ENCODE measurements at regions not wholly inside any gene's neighbourhood (a gene's known extent, or its start where the extent isn't known, plus 50 kb on each side); places are given as distances from the start of the nearest gene placed in this dataset.
"Not testable (repeated sequence)": the region's sequence is repeated elsewhere in the genome, so short reads cannot be mapped to it uniquely, and the experiment has no call there.

DNA sequence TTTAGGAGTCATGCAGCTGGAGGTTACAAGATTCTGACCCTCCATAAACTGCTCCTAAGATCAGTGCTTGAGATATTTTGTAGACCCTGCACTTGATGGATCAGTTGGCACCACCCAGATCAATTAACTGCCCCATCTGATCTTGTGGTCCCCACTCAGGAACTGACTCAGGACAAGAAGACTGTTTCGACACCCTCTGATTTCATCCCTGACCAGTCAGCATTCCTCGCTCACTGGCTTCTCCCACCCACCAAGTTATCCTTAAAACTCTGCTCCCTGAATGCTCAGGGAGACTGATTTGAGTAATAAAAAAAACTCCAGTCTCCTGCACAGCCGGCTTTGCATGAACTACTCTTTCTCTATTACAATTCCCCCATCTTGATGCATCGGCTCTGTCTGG is 360.2 kb downstream of the GALC start:
- POLR2A ChIA-PET = no interaction called here
- Mint-ChIP-seq H3K36me3 (ENCODE audit: low read depth) (no peaks in the 10 kb centered on the region), H3K4me1 (no peaks in the 10 kb centered on the region), H3K27me3 (no peaks in the 10 kb centered on the region), H3K27ac (no peak overlapping the region), H3K4me3 (no peak overlapping the region), H3K9me3 (no peaks in the 10 kb centered on the region)
- DNase-seq = no peak
- CTCF ChIA-PET = no interaction called here

DNA sequence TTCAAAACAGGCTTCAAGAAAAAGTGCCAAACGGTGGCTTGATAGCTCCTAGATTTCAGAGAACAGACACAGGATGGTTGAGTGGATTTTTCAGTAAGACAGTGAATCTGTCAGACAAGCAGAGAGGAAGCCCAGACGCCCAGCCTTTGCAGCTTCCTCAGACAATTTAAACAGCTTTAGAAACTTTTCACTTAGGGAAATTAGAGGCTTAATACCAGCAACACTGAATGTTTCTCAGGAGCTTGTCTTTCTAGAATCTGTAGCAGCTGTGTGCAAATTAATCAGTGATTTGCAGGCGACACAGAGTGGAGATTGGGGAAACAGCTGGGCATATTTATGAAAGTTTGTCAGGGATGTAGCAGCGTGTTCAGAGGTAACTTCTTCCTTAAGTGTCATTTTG is 362.1 kb downstream of the GALC start:
- Mint-ChIP-seq H3K9me3 (no peaks in the 10 kb centered on the region), H3K27ac (no peak overlapping the region), H3K27me3 (no peaks in the 10 kb centered on the region), H3K4me3 (no peak overlapping the region), H3K36me3 (ENCODE audit: low read depth) (no peaks in the 10 kb centered on the region), H3K4me1 (no peaks in the 10 kb centered on the region)
- POLR2A ChIA-PET = no interaction called here
- CTCF ChIA-PET = interaction anchor here (1.0 kb wide), 1 partner anchor 16 kb away, joined by 3 read pairs; no protein-coding TSS in a partner anchor
- DNase-seq = no peak

DNA sequence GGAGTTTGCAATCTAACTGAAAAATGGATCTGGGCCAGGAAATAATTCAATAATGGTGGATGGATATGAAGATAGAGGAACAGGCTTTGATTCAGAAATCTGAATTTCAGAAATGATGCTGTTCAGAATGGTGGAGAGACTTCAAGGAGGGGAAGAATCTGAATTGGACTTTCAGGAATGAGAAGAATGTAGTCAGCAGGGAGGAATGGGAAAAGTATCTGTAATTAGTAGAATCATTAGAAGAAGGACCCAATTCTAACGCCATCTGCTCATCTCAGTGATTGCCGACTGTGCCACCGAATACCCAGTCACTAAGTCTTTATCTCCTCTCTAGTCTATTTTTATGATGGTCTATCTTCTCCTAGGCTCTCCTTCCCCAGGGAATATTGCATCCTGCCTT is 363.2 kb downstream of the GALC start:
- Mint-ChIP-seq H3K9me3 (no peaks in the 10 kb centered on the region), H3K27me3 (no peaks in the 10 kb centered on the region), H3K4me1 (no peaks in the 10 kb centered on the region), H3K36me3 (ENCODE audit: low read depth) (no peaks in the 10 kb centered on the region), H3K4me3 (no peak overlapping the region), H3K27ac (no peak overlapping the region)
- ChIA-PET POLR2A (no interaction called here), CTCF (no interaction called here)
- no peak for DNase-seq

DNA sequence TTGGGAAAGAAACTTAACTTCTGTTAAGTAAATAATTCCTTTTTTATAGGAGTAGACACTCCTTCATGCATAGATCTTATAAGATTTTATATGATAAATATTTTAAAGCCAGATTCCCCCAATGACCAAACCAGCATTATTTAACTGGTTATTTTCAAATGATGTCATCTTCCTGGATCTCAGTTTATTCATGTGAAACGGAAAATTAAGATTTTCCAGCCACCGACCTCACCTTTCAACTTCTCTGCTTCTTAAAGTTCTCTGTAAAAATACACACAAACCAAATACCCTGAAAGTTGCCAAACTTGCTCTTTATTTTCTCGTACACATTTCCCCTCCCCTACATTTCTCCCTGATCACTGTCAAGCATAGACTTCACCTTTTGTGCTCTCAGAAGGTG is 364.2 kb downstream of the GALC start:
- Mint-ChIP-seq H3K9me3 (no peaks in the 10 kb centered on the region), H3K36me3 (ENCODE audit: low read depth) (no peaks in the 10 kb centered on the region), H3K4me1 (no peaks in the 10 kb centered on the region), H3K4me3 (no peak overlapping the region), H3K27me3 (no peaks in the 10 kb centered on the region), H3K27ac (no peak overlapping the region)
- POLR2A ChIA-PET = no interaction called here
- DNase-seq = no peak
- CTCF ChIA-PET = no interaction called here

DNA sequence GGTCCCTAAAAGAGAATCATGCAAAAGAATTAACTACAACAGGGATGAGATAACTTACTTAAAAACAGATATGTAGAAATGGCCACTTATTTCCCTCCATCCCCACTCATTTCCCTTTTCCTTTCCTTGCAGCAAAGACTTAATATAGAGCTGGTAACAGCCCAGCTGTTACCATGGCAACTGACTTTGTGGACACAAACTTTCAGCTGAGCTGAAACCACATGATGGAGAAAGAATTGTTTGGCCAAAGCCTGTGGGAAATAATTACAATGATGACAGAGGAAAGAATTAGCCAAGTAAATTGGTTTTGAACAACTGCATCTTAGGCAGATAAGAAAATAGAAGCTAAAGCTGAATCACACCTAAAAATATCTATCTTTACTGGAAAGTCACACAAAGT is 364.9 kb downstream of the GALC start:
- H3K36me3 Mint-ChIP-seq (ENCODE audit: low read depth) = no peaks in the 10 kb centered on the region
- no peak overlapping the region for H3K4me3 Mint-ChIP-seq
- H3K4me1 Mint-ChIP-seq = no peaks in the 10 kb centered on the region
- ChIA-PET POLR2A (no interaction called here), CTCF (no interaction called here)
- no peak for DNase-seq
- no peaks in the 10 kb centered on the region for H3K27me3 Mint-ChIP-seq
- H3K27ac Mint-ChIP-seq = no peak overlapping the region
- H3K9me3 Mint-ChIP-seq = peaks cover under 1% of the 10 kb centered on the region

DNA sequence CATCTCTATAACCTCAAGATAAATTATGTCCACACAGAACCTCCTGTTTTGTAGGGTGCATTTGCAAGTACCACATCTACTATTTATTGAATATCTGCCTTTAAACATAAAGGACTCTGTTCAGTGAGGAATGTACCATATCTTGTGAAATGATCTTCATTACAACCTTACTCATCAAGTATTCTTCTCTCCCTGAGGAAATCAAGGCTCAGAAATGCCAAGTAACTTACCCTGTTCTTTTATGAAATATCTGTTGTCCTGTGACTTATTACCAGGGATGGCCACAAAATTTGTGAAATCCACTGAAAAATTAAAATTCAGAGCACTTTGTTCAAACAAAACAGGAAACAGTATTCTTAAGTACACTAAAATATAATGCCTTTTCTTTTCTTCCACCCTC is 366.7 kb downstream of the GALC start:
- H3K4me3 Mint-ChIP-seq = no peak overlapping the region
- ChIA-PET POLR2A (no interaction called here), CTCF (no interaction called here)
- H3K4me1 Mint-ChIP-seq = no peaks in the 10 kb centered on the region
- H3K27ac Mint-ChIP-seq = no peak overlapping the region
- no peaks in the 10 kb centered on the region for H3K36me3 Mint-ChIP-seq (ENCODE audit: low read depth)
- H3K9me3 Mint-ChIP-seq = peaks cover 13% of the 10 kb centered on the region
- no peak for DNase-seq
- H3K27me3 Mint-ChIP-seq = no peaks in the 10 kb centered on the region

DNA sequence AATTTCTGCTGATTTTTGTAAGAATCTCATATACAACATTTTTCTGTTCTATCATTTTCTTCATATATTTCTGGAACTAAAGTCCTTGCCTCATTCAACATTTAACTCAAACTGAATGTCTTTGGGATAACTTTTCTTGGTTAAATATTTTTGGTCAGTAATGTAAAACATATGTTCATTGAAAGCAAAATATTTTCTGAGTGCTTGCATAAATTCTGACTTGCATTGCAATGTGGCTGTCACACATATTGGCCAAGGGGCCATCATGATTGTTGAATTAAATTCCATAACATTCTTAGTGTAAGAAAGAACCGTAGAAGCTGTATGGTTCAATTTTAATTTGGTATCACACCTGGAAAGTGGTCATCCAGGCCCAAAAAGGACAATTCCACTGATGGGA is 369.4 kb downstream of the GALC start:
- H3K27me3 Mint-ChIP-seq = no peaks in the 10 kb centered on the region
- no peak overlapping the region for H3K4me3 Mint-ChIP-seq
- H3K4me1 Mint-ChIP-seq = no peaks in the 10 kb centered on the region
- peaks cover 20% of the 10 kb centered on the region for H3K9me3 Mint-ChIP-seq
- H3K36me3 Mint-ChIP-seq (ENCODE audit: low read depth) = no peaks in the 10 kb centered on the region
- POLR2A ChIA-PET = no interaction called here
- no peak for DNase-seq
- CTCF ChIA-PET = no interaction called here
- no peak overlapping the region for H3K27ac Mint-ChIP-seq

DNA sequence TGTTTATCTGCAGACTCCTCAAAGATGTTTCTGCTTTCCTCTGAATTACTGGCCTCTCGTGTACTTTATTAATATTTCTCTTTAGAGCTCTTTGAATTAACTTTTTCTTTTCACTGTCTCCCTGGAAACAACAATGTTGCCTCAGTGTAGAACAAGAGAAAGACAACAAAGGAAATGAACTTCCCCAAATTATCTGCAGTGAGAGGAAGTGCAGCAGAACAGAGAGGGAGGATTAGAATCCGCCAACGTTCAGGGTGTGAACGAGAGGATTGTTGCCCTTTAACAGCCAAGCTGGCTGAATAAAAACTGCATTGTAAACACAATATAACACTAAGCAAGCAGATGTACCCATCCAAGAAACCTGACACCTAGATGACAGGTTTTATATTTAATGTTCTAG is 375.9 kb downstream of the GALC start:
- Mint-ChIP-seq H3K9me3 (peaks cover 10% of the 10 kb centered on the region), H3K27ac (no peak overlapping the region), H3K4me3 (no peak overlapping the region), H3K4me1 (no peaks in the 10 kb centered on the region), H3K27me3 (no peaks in the 10 kb centered on the region), H3K36me3 (ENCODE audit: low read depth) (no peaks in the 10 kb centered on the region)
- DNase-seq = no peak
- CTCF ChIA-PET = no interaction called here
- POLR2A ChIA-PET = no interaction called here

DNA sequence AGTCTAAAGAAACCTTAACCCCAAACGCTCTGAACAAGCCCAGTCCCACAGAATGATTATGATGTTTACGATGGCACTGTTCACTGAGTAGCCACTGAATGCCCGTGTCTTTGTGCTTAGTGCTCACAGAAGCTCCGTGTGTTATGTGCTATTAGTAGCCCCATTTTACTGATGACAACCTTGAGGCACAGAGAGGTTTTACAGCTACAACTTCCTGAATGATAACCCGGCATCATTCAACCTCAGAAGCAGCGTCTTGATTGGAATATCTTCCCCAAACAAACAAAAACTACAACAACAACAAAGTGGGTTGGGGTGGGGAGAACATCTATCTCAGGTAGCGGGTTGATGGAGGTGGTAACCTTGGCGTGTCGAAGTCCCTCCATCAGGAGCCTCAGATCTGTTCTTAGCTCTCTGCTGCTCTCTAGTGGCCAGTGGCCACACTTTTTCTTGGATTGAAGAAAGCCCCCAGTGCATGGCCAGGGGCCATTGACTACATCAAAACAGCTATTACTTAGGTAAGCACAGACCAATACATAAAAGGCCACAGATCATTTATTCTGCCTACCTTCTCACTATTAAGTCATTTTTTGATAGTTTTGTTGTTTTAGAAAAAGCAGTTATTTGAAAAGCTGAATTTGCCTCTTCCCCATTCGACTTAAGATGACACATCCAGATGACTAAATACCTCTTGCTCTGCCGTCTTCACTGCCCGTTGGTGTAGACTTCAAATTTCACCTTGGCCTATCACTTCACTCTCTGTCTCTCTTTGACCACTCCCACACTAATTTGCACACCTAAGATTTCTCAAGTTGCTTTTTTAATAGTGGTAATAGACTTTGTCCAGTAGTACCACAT is 376.9 kb downstream of the GALC start:
- DNase-seq = peak; percentile 53
- Mint-ChIP-seq H3K27me3 (no peaks in the 10 kb centered on the region), H3K4me1 (no peaks in the 10 kb centered on the region), H3K4me3 (no peak overlapping the region), H3K36me3 (ENCODE audit: low read depth) (no peaks in the 10 kb centered on the region), H3K9me3 (peaks cover 7% of the 10 kb centered on the region), H3K27ac (no peak overlapping the region)
- ChIA-PET POLR2A (no interaction called here), CTCF (interaction anchor here (0.7 kb wide), 1 partner anchor 15 kb away, joined by 3 read pairs; no protein-coding TSS in a partner anchor)

DNA sequence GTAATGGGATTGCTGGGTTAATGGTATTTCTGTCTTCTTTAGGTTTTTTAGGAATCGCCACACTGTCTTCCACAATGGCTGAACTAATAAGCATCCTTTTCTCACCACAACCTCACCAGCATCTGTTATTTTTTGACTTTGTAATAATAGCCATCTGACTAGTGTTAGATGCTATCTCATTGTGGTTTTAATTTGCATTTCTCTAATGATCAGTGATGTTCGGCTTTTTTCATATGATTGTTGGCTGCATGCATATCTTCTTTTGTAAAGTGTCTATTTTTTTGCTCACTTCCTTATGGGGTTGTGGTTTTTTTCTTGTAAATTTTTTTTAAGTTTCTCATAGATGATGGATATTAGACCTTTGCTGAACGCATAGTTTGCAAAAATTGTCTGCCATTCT is 377.9 kb downstream of the GALC start:
- no peaks in the 10 kb centered on the region for H3K27me3 Mint-ChIP-seq
- no peak overlapping the region for H3K27ac Mint-ChIP-seq
- H3K4me1 Mint-ChIP-seq = no peaks in the 10 kb centered on the region
- ChIA-PET CTCF (interaction anchor here (0.7 kb wide), 1 partner anchor 16 kb away, joined by 3 read pairs; no protein-coding TSS in a partner anchor), POLR2A (no interaction called here)
- no peak overlapping the region for H3K4me3 Mint-ChIP-seq
- no peaks in the 10 kb centered on the region for H3K9me3 Mint-ChIP-seq
- no peak for DNase-seq
- no peaks in the 10 kb centered on the region for H3K36me3 Mint-ChIP-seq (ENCODE audit: low read depth)

DNA sequence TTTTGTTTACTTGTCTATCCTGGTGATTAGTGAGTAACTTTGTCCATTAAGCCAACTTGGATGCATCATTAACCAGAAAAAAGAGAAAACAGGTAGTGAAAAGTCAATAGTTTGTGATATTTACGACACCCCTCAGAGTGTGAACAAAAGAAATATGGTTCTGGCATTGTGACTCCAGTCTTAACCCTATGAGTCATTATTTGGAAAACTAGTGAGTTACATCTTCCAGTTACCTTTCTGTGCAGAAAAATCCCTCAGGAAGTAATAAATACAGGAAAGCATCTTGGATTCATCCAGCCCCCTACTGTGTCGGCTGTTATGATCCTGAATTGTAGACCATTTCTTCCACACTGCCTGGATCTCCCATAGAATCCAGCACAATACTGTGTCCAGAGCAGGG is 379.1 kb downstream of the GALC start:
- no peaks in the 10 kb centered on the region for H3K4me1 Mint-ChIP-seq
- no peaks in the 10 kb centered on the region for H3K27me3 Mint-ChIP-seq
- H3K4me3 Mint-ChIP-seq = no peak overlapping the region
- no peak overlapping the region for H3K27ac Mint-ChIP-seq
- ChIA-PET CTCF (no interaction called here), POLR2A (no interaction called here)
- no peak for DNase-seq
- no peaks in the 10 kb centered on the region for H3K36me3 Mint-ChIP-seq (ENCODE audit: low read depth)
- no peaks in the 10 kb centered on the region for H3K9me3 Mint-ChIP-seq

DNA sequence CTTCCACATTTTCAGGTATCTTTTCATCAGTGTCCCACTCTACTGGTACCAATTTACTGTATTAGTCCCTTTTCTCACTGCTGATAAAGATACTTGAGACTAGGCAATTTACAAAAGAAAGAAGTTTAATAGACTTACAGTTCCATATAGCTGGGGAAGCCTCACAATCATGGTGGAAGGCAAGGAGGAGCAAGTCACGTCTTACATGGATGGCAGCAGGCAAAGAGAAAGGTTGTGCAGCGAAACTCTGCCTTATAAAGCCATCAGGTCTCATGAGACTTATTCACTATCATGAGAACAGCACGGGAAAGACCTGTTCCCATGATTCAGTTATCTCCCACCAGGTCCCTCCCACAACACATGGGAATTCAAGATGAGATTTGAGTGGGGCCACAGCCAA is 385.9 kb downstream of the GALC start:
- H3K27ac Mint-ChIP-seq; H3K4me3 Mint-ChIP-seq; DNase-seq; H3K36me3 Mint-ChIP-seq (ENCODE audit: low read depth); POLR2A ChIA-PET; H3K4me1 Mint-ChIP-seq; CTCF ChIA-PET; H3K27me3 Mint-ChIP-seq: not testable (repeated sequence)
- peaks cover 11% of the 10 kb centered on the region for H3K9me3 Mint-ChIP-seq

DNA sequence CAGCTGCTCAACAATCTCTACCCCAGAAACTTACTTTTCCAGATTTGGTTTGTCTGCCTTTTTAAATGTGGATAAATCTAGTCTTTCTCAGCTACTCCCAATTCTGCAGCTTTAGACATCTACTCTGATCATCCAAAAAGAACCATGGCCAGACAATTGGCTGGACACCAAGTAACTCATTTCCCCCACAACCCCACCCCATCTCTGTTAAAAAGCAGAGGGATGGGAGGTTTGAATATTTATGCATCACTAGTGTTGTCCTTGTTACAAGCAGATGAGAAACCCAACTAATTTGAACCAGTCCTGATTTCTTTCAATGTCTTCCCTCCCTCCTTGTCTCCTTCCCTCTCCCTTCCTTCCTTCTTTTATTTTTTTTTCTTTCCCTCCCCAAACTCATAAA is 391.9 kb downstream of the GALC start:
- Mint-ChIP-seq H3K27me3 (no peaks in the 10 kb centered on the region), H3K4me3 (no peak overlapping the region), H3K27ac (no peak overlapping the region), H3K4me1 (no peaks in the 10 kb centered on the region), H3K36me3 (ENCODE audit: low read depth) (no peaks in the 10 kb centered on the region), H3K9me3 (peaks cover 2% of the 10 kb centered on the region)
- DNase-seq = no peak
- CTCF ChIA-PET = no interaction called here
- POLR2A ChIA-PET = no interaction called here

DNA sequence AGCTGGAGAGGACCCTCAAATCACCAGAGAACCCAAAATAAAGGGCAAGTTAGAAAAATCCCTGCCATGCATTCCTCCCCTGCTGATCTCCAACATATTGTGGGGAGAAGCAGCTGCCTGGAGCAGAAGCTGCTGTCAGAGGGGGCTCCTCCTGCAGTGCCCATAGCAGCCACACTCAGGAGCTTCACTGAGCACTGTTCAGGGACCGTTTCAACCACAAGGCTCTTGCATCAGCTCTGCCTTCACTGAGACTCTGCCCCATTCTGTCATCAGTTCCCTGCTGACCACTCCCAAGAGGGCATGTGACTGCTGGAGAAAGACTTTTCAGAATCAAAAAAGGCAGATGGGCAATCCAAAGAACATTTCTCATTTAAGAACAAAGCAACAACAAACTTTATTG is 392.7 kb downstream of the GALC start:
- CTCF ChIA-PET = no interaction called here
- no peak for DNase-seq
- POLR2A ChIA-PET = no interaction called here

More for the DNA sequence above, 392.7 kb downstream of the GALC start:
- Mint-ChIP-seq H3K27ac (no peak overlapping the region), H3K4me3 (no peak overlapping the region), H3K4me1 (no peaks in the 10 kb centered on the region), H3K36me3 (ENCODE audit: low read depth) (no peaks in the 10 kb centered on the region), H3K27me3 (no peaks in the 10 kb centered on the region), H3K9me3 (peaks cover 2% of the 10 kb centered on the region)
